H1 (cell line): ENCODE measurements at regions not wholly inside any gene's neighbourhood (a gene's known extent, or its start where the extent isn't known, plus 50 kb on each side); places are given as distances from the start of the nearest gene placed in this dataset.

ENCODE experiments used
- EGR1 ChIP-seq: IDR thresholded peaks from 2 replicates; pipeline ENCODE4 v1.6.1; 2011; ENCODE audit warnings: low read depth, low read length, borderline replicate concordance
- EP300 ChIP-seq, 2 experiments: IDR thresholded peaks; 1 replicate in 1 of 2; 2 replicates in 1 of 2; pipeline ENCODE4 v1.6.1; 2011 to 2012; ENCODE audit warnings: low read depth in 2 of 2, low read length in 2 of 2, mild to moderate bottlenecking in 2 of 2, borderline replicate concordance in 1 of 2, inconsistent platforms in 1 of 2, moderate library complexity in 1 of 2
- POLR2A ChIP-seq, 2 experiments: IDR thresholded peaks; 1 replicate in 1 of 2; 2 replicates in 1 of 2; pipeline ENCODE4 v1.6.1; 2011; ENCODE audit warnings: low read depth in 2 of 2, low read length in 2 of 2, mild to moderate bottlenecking in 2 of 2; ENCODE audit errors: control extremely low read depth in 1 of 2
- POLR2AphosphoS5 ChIP-seq: IDR thresholded peaks from 2 replicates; pipeline ENCODE4 v1.6.1; 2011; ENCODE audit warnings: low read depth, low read length
- POU5F1 ChIP-seq: IDR thresholded peaks from 2 replicates; pipeline ENCODE4 v1.6.1; 2011; ENCODE audit warnings: low read depth, mild to moderate bottlenecking, low read length, moderate library complexity
- RFX5 ChIP-seq: IDR thresholded peaks from 2 replicates; pipeline ENCODE4 v1.6.1; 2011; ENCODE audit warnings: low read depth, low read length, improper control_type of control experiment, borderline replicate concordance
- SP2 ChIP-seq: IDR thresholded peaks from 2 replicates; pipeline ENCODE4 v1.6.1; 2012; ENCODE audit warnings: mild to moderate bottlenecking, low read length, inconsistent platforms
- TF ChIP-seq, protein P1 (sequence below), 3 experiments: IDR thresholded peaks; 1 replicate in 2 of 3; 2 replicates in 1 of 3; pipeline versions ENCODE4 v1.5.1 to v1.6.1; 2011; ENCODE audit warnings: low read length in 3 of 3, mild to moderate bottlenecking in 3 of 3, inconsistent platforms in 2 of 3, low read depth in 1 of 3, moderate library complexity in 1 of 3; ENCODE audit not compliant: insufficient read depth in 1 of 3; ENCODE audit errors: control extremely low read depth in 1 of 3

- TF ChIP-seq, protein P1, sequence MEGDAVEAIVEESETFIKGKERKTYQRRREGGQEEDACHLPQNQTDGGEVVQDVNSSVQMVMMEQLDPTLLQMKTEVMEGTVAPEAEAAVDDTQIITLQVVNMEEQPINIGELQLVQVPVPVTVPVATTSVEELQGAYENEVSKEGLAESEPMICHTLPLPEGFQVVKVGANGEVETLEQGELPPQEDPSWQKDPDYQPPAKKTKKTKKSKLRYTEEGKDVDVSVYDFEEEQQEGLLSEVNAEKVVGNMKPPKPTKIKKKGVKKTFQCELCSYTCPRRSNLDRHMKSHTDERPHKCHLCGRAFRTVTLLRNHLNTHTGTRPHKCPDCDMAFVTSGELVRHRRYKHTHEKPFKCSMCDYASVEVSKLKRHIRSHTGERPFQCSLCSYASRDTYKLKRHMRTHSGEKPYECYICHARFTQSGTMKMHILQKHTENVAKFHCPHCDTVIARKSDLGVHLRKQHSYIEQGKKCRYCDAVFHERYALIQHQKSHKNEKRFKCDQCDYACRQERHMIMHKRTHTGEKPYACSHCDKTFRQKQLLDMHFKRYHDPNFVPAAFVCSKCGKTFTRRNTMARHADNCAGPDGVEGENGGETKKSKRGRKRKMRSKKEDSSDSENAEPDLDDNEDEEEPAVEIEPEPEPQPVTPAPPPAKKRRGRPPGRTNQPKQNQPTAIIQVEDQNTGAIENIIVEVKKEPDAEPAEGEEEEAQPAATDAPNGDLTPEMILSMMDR (IDR thresholded peaks at IDR 0.05; ENCODE audit: control extremely low read depth in 1 of 3, insufficient read depth in 1 of 3, low read depth in 1 of 3, low read length in 3 of 3), result no peak
- TF ChIP-seq EGR1 (no peak), POLR2AphosphoS5 (no peak), SP2 (no peak), POLR2A (IDR thresholded peaks at IDR 0.05; ENCODE audit: control extremely low read depth in 1 of 2, low read depth in 2 of 2, low read length in 2 of 2) (no peak), EP300 (IDR thresholded peaks at IDR 0.05; ENCODE audit: borderline replicate concordance in 1 of 2, low read depth in 2 of 2, low read length in 2 of 2) (no peak), POU5F1 (no peak), RFX5 (no peak)
Measured at GRCh38 chr2:118372886-118373830, 284.9 kb downstream of the INSIG2 start.
